CD14-positive monocyte (primary cell): ENCODE measurements at regions not wholly inside any gene's neighbourhood (a gene's known extent, or its start where the extent isn't known, plus 50 kb on each side); places are given as distances from the start of the nearest gene placed in this dataset.
A peak's percentile ranks its signal among the peaks of the same experiment; 100 is the strongest.

ENCODE experiments used
- DNase-seq, 3 donors: peaks; one replicate each; pipeline ENCODE4 v3.0.0-alpha.2; 2011 to 2022
- H2AFZ ChIP-seq: 2 replicates; pipeline ENCODE4 v1.6.0; 2012; ENCODE audit warnings: mild to moderate bottlenecking, low read depth, low read length, inconsistent platforms; ENCODE audit not compliant: insufficient read depth, poor library complexity, severe bottlenecking
- H3K27ac ChIP-seq, 2 donors: 1 replicate in 1 of 2; 2 replicates in 1 of 2; pipeline ENCODE4 v1.5.1; 2012 to 2013; ENCODE audit warnings: low read length in 2 of 2, control low read depth in 1 of 2, inconsistent platforms in 1 of 2, low read depth in 1 of 2, mild to moderate bottlenecking in 1 of 2
- H3K27me3 ChIP-seq, 2 donors: one replicate each; pipeline versions ENCODE4 v1.6.0 to v1.6.1; 2011 to 2013; ENCODE audit warnings: low read length in 2 of 2; ENCODE audit not compliant: control insufficient read depth in 2 of 2, insufficient read depth in 2 of 2
- H3K36me3 ChIP-seq, 2 donors: replicated peaks in 1 of 2; 1 replicate in 1 of 2; 2 replicates in 1 of 2; pipeline versions ENCODE4 v1.5.1 to v1.6.1; 2012 to 2013; ENCODE audit warnings: low read length in 2 of 2, control low read depth in 1 of 2, inconsistent platforms in 1 of 2, mild to moderate bottlenecking in 1 of 2; ENCODE audit not compliant: insufficient read depth in 2 of 2, control insufficient read depth in 1 of 2
- H3K4me1 ChIP-seq, 2 donors: 1 replicate in 1 of 2; 2 replicates in 1 of 2; pipeline versions ENCODE4 v1.5.1 to v1.6.1; 2012 to 2013; ENCODE audit warnings: low read length in 2 of 2, control low read depth in 1 of 2, inconsistent platforms in 1 of 2, mild to moderate bottlenecking in 1 of 2, moderate library complexity in 1 of 2; ENCODE audit not compliant: insufficient read depth in 2 of 2, control insufficient read depth in 1 of 2
- H3K4me2 ChIP-seq: replicated peaks from 2 replicates; pipeline ENCODE3; 2012; ENCODE audit warnings: low read length, moderate library complexity, mild to moderate bottlenecking; ENCODE audit not compliant: poor library complexity, severe bottlenecking; ENCODE audit errors: extremely low read depth
- H3K4me3 ChIP-seq, 3 experiments: fragments of 200-600 bp in 1 of 3; sonication (generic) in 1 of 3; replicated peaks in 1 of 3; 1 replicate in 2 of 3; 2 replicates in 1 of 3; pipeline ENCODE4 v1.5.1; 2011 to 2013; ENCODE audit warnings: low read length in 3 of 3, mild to moderate bottlenecking in 3 of 3, control low read depth in 2 of 3, low read depth in 2 of 3, inconsistent platforms in 1 of 3, moderate library complexity in 1 of 3
- H3K79me2 ChIP-seq: 2 replicates; pipeline ENCODE4 v1.6.0; 2012; ENCODE audit warnings: mild to moderate bottlenecking, control low read depth, inconsistent platforms, low read length, moderate library complexity; ENCODE audit not compliant: insufficient read depth
- H3K9ac ChIP-seq: 2 replicates; pipeline ENCODE4 v1.6.0; 2017; ENCODE audit warnings: low read length, mild to moderate bottlenecking; ENCODE audit not compliant: insufficient read depth, poor library complexity, severe bottlenecking
- H3K9me3 ChIP-seq, 2 donors: replicated peaks in 1 of 2; 1 replicate in 1 of 2; 2 replicates in 1 of 2; pipeline versions ENCODE4 v1.5.1 to v1.6.1; 2012 to 2013; ENCODE audit warnings: low read length in 2 of 2, control low read depth in 1 of 2; ENCODE audit not compliant: control insufficient read depth in 1 of 2, insufficient read depth in 1 of 2
- H4K20me1 ChIP-seq: 2 replicates; pipeline ENCODE4 v1.6.0; 2012; ENCODE audit warnings: mild to moderate bottlenecking, low read length, control low read depth, moderate library complexity; ENCODE audit not compliant: insufficient read depth
- H3K27ac Mint-ChIP-seq, 7 donors: one replicate each; pipeline ENCODE4 v1.8.0; 2020; ENCODE audit warnings: mild to moderate bottlenecking in 7 of 7, mixed read lengths in 7 of 7, moderate library complexity in 6 of 7, inconsistent platforms in 2 of 7
- H3K27me3 Mint-ChIP-seq, 3 donors: one replicate each; pipeline ENCODE4 v1.8.0; 2021 to 2022; ENCODE audit warnings: low read depth in 3 of 3, mild to moderate bottlenecking in 3 of 3, mixed read lengths in 3 of 3, moderate library complexity in 3 of 3, inconsistent platforms in 1 of 3
- H3K36me3 Mint-ChIP-seq, 2 donors: one replicate each; pipeline ENCODE4 v1.8.0; 2020; ENCODE audit warnings: mixed read lengths in 2 of 2, inconsistent platforms in 1 of 2, mild to moderate bottlenecking in 1 of 2
- H3K4me1 Mint-ChIP-seq: one replicate; pipeline ENCODE4 v1.8.0; 2020; ENCODE audit warnings: mild to moderate bottlenecking, mixed read lengths
- H3K4me3 Mint-ChIP-seq, 2 donors: one replicate each; pipeline ENCODE4 v1.8.0; 2020; ENCODE audit warnings: mild to moderate bottlenecking in 2 of 2, mixed read lengths in 2 of 2, moderate library complexity in 1 of 2
- H3K9me3 Mint-ChIP-seq, 7 donors: one replicate each; pipeline ENCODE4 v1.8.0; 2020 to 2022; ENCODE audit warnings: mixed read lengths in 7 of 7, mild to moderate bottlenecking in 6 of 7, moderate library complexity in 6 of 7, inconsistent platforms in 2 of 7
- CTCF ChIP-seq: fragments of 200-600 bp; IDR thresholded peaks from one replicate; pipeline ENCODE4 v1.8.0; 2022; ENCODE audit warnings: antibody characterized with exemption, mild to moderate bottlenecking
- WGBS: methylation state at CpG from one replicate; pipeline ENCODE4 v1.1.5; 2013; ENCODE audit warnings: missing lambda C conversion rate; ENCODE audit not compliant: insufficient coverage; 5-methylcytosine and 5-hydroxymethylcytosine counted together
- intact Hi-C, 2 donors: fragments of 100-400 bp; cut with micrococcal nuclease; formaldehyde crosslinking; loops; one replicate each; pipeline versions ENCODE4 v1.15.0 to v1.15.1; 2023

GRCh38 chr6:40760887-40761286, 173.7 kb upstream of the LRFN2 start:
- no peaks in the 10 kb centered on the region for H3K79me2 ChIP-seq
- no peak overlapping the region for H3K27ac ChIP-seq
- no peak overlapping the region for H3K4me2 ChIP-seq
- peaks cover 5 to 23% of the 10 kb centered on the region in 2 donors for H3K27me3 ChIP-seq
- peaks cover 0 to 1% (median 0%) of the 10 kb centered on the region in 7 donors for H3K9me3 Mint-ChIP-seq
- no peaks in the 10 kb centered on the region for H3K36me3 ChIP-seq
- H3K4me1 Mint-ChIP-seq: no peaks in the 10 kb centered on the region
- H2AFZ ChIP-seq: no peak overlapping the region
- H3K27me3 Mint-ChIP-seq: peaks cover 33 to 36% (median 34%) of the 10 kb centered on the region in 3 donors
- TF ChIP-seq CTCF: no peak
- no peak overlapping the region for H3K9ac ChIP-seq
- H3K4me3 Mint-ChIP-seq: no peak overlapping the region
- H3K9me3 ChIP-seq: no peaks in the 10 kb centered on the region
- no peak overlapping the region for H3K4me3 ChIP-seq
- DNase-seq: no peak
- H3K36me3 Mint-ChIP-seq: no peaks in the 10 kb centered on the region
- intact Hi-C loops: no loop called here
- no peak overlapping the region for H3K27ac Mint-ChIP-seq
- no peaks in the 10 kb centered on the region for H4K20me1 ChIP-seq
- 93% methylated on average over 3 of the region's 3 CpGs for WGBS
- no peaks in the 10 kb centered on the region for H3K4me1 ChIP-seq

- no peak overlapping the region for H3K9ac ChIP-seq
Measured at GRCh38 chr6:40759838-40760237, 172.7 kb upstream of the LRFN2 start.

More at GRCh38 chr6:40759838-40760237, 172.7 kb upstream of the LRFN2 start:
- Histone ChIP-seq H3K4me1 (no peaks in the 10 kb centered on the region), H3K27ac (no peak overlapping the region), H3K27me3 (peaks cover 14 to 31% of the 10 kb centered on the region in 2 donors), H4K20me1 (no peaks in the 10 kb centered on the region), H3K4me3 (no peak overlapping the region), H2AFZ (no peak overlapping the region), H3K4me2 (no peak overlapping the region), H3K79me2 (no peaks in the 10 kb centered on the region), H3K9me3 (no peaks in the 10 kb centered on the region), H3K36me3 (no peaks in the 10 kb centered on the region)
- no peak for DNase-seq
- 82% methylated on average over 2 of the region's 5 CpGs for WGBS
- no peaks in the 10 kb centered on the region for H3K4me1 Mint-ChIP-seq
- no peak overlapping the region for H3K27ac Mint-ChIP-seq
- H3K36me3 Mint-ChIP-seq: no peaks in the 10 kb centered on the region
- H3K27me3 Mint-ChIP-seq: peaks cover 41 to 42% (median 42%) of the 10 kb centered on the region in 3 donors
- TF ChIP-seq CTCF: no peak
- H3K9me3 Mint-ChIP-seq: peaks cover 0 to 4% (median 0%) of the 10 kb centered on the region in 7 donors
- H3K4me3 Mint-ChIP-seq: peak overlapping the region in 1 of 2 donors; percentile 11
- intact Hi-C loops: no loop called here
